ENCODE measurements at regions not wholly inside any gene's neighbourhood (a gene's known extent, or its start where the extent isn't known, plus 50 kb on each side); places are given as distances from the start of the nearest gene placed in this dataset.
"Not testable (repeated sequence)": the region's sequence is repeated elsewhere in the genome, so short reads cannot be mapped to it uniquely, and the experiment has no call there.

- Mint-ChIP-seq H3K9me3 (ENCODE audit: low read depth) (peaks cover 11% of the 10 kb centered on the region), H3K27ac (no peak overlapping the region), H3K27me3 (no peaks in the 10 kb centered on the region), H3K36me3 (ENCODE audit: insufficient read depth) (no peaks in the 10 kb centered on the region), H3K4me3 (ENCODE audit: low read depth) (no peak overlapping the region), H3K4me1 (ENCODE audit: low read depth) (no peaks in the 10 kb centered on the region)
- DNase-seq (ENCODE audit: low spot score, unreplicated experiment) = no peak
- TF ChIP-seq CTCF (IDR thresholded peaks at IDR 0.05; ENCODE audit: unreplicated experiment) = no peak
These were observed 618.2 kb downstream of the TLE1 start for GRCh38 chr9:81071108-81071507.

- H3K27me3 Mint-ChIP-seq = no peaks in the 10 kb centered on the region
- H3K4me1 Mint-ChIP-seq (ENCODE audit: low read depth) = no peaks in the 10 kb centered on the region
- no peak for DNase-seq (ENCODE audit: low spot score, unreplicated experiment)
- peaks cover 13% of the 10 kb centered on the region for H3K9me3 Mint-ChIP-seq (ENCODE audit: low read depth)
- TF ChIP-seq CTCF (IDR thresholded peaks at IDR 0.05; ENCODE audit: unreplicated experiment) = no peak
- no peak overlapping the region for H3K4me3 Mint-ChIP-seq (ENCODE audit: low read depth)
- no peak overlapping the region for H3K27ac Mint-ChIP-seq
- H3K36me3 Mint-ChIP-seq (ENCODE audit: insufficient read depth) = no peaks in the 10 kb centered on the region
These were observed 618.7 kb downstream of the TLE1 start for GRCh38 chr9:81070689-81071088.

GRCh38 chr9:81069923-81070322 lies 619.4 kb downstream of the TLE1 start:
- no peak overlapping the region for H3K27ac Mint-ChIP-seq
- no peak for DNase-seq (ENCODE audit: low spot score, unreplicated experiment)
- no peaks in the 10 kb centered on the region for H3K27me3 Mint-ChIP-seq
- H3K4me1 Mint-ChIP-seq (ENCODE audit: low read depth) = no peaks in the 10 kb centered on the region
- peaks cover 13% of the 10 kb centered on the region for H3K9me3 Mint-ChIP-seq (ENCODE audit: low read depth)
- no peaks in the 10 kb centered on the region for H3K36me3 Mint-ChIP-seq (ENCODE audit: insufficient read depth)
- H3K4me3 Mint-ChIP-seq (ENCODE audit: low read depth) = no peak overlapping the region
- no peak for TF ChIP-seq CTCF (IDR thresholded peaks at IDR 0.05; ENCODE audit: unreplicated experiment)

- DNase-seq (ENCODE audit: low spot score, unreplicated experiment) = no peak
- Mint-ChIP-seq H3K9me3 (ENCODE audit: low read depth) (peaks cover 15% of the 10 kb centered on the region), H3K4me1 (ENCODE audit: low read depth) (no peaks in the 10 kb centered on the region), H3K27ac (no peak overlapping the region), H3K4me3 (ENCODE audit: low read depth) (no peak overlapping the region), H3K27me3 (no peaks in the 10 kb centered on the region), H3K36me3 (ENCODE audit: insufficient read depth) (no peaks in the 10 kb centered on the region)
- TF ChIP-seq CTCF (IDR thresholded peaks at IDR 0.05; ENCODE audit: unreplicated experiment) = no peak
These were observed 620.1 kb downstream of the TLE1 start for GRCh38 chr9:81069038-81069795.

GRCh38 chr9:81062995-81063394 lies 626.4 kb downstream of the TLE1 start:
- not testable (repeated sequence) for DNase-seq (ENCODE audit: low spot score, unreplicated experiment); H3K36me3 Mint-ChIP-seq (ENCODE audit: insufficient read depth); H3K27me3 Mint-ChIP-seq; H3K27ac Mint-ChIP-seq; H3K4me1 Mint-ChIP-seq (ENCODE audit: low read depth); H3K4me3 Mint-ChIP-seq (ENCODE audit: low read depth)
- H3K9me3 Mint-ChIP-seq (ENCODE audit: low read depth) = peaks cover 43% of the 10 kb centered on the region

GRCh38 chr9:81058782-81059181 lies 630.6 kb downstream of the TLE1 start:
- H3K36me3 Mint-ChIP-seq (ENCODE audit: insufficient read depth) = peaks cover 6% of the 10 kb centered on the region
- DNase-seq (ENCODE audit: low spot score, unreplicated experiment) = no peak
- H3K27ac Mint-ChIP-seq = no peak overlapping the region
- no peaks in the 10 kb centered on the region for H3K27me3 Mint-ChIP-seq
- TF ChIP-seq CTCF (IDR thresholded peaks at IDR 0.05; ENCODE audit: unreplicated experiment) = no peak
- no peaks in the 10 kb centered on the region for H3K4me1 Mint-ChIP-seq (ENCODE audit: low read depth)
- no peak overlapping the region for H3K4me3 Mint-ChIP-seq (ENCODE audit: low read depth)
- peaks cover 26% of the 10 kb centered on the region for H3K9me3 Mint-ChIP-seq (ENCODE audit: low read depth)

Data from progenitor cell of endocrine pancreas (in vitro differentiated cells).